ENCODE measurements at regions not wholly inside any gene's neighbourhood (a gene's known extent, or its start where the extent isn't known, plus 50 kb on each side); places are given as distances from the start of the nearest gene placed in this dataset.

DNA sequence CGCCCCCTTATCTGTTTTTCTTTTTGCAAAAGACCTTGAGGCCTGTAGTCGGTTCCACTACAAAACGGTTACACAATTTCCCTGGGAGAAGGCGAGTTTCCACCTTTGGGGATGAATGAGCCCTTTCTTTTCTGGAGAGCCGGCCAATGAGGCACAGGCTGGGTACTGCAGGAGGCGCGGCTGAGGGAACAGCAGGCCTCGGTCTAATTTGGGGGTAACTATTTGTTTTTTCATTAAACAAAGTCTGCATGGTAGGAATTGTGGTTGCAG, 129.2 kb downstream of the MYCN start:
- no peak for TF ChIP-seq POLR2A (IDR thresholded peaks at IDR 0.05)
- TF ChIP-seq, protein P1, sequence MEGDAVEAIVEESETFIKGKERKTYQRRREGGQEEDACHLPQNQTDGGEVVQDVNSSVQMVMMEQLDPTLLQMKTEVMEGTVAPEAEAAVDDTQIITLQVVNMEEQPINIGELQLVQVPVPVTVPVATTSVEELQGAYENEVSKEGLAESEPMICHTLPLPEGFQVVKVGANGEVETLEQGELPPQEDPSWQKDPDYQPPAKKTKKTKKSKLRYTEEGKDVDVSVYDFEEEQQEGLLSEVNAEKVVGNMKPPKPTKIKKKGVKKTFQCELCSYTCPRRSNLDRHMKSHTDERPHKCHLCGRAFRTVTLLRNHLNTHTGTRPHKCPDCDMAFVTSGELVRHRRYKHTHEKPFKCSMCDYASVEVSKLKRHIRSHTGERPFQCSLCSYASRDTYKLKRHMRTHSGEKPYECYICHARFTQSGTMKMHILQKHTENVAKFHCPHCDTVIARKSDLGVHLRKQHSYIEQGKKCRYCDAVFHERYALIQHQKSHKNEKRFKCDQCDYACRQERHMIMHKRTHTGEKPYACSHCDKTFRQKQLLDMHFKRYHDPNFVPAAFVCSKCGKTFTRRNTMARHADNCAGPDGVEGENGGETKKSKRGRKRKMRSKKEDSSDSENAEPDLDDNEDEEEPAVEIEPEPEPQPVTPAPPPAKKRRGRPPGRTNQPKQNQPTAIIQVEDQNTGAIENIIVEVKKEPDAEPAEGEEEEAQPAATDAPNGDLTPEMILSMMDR (IDR thresholded peaks at IDR 0.05) = no peak
